Activated CD8-positive, alpha-beta T cell treated with anti-CD3 and anti-CD28 coated beads, Interleukin-2, amount 10 ng/mL, durations not matched to agents 7 days and 5 days (primary cell): ENCODE measurements at regions not wholly inside any gene's neighbourhood (a gene's known extent, or its start where the extent isn't known, plus 50 kb on each side); places are given as distances from the start of the nearest gene placed in this dataset.

Experiments used
- ATAC-seq: fragments of 150-1000 bp; cut with Tn5 transposase; one replicate; pipeline ENCODE4 v1.10.0; 2021; ENCODE audit warnings: moderate library complexity
- CTCF ChIA-PET: fragments of 350-600 bp; sonication (Branson Sonifier 250); formaldehyde crosslinking; loops from one replicate; lab custom pipeline; 2021; ENCODE audit warnings: antibody characterized with exemption; lab: Charles Lee
- POLR2A ChIA-PET: fragments of 350-600 bp; sonication (Branson Sonifier 250); formaldehyde crosslinking; loops from one replicate; lab custom pipeline; 2021; ENCODE audit warnings: antibody characterized with exemption; lab: Charles Lee
- DNase-seq: peaks from one replicate; pipeline ENCODE4 v3.0.0-alpha.2; 2020
- H3K27ac Mint-ChIP-seq: one replicate; pipeline ENCODE4 v1.8.0; 2021; ENCODE audit warnings: mild to moderate bottlenecking, mixed read lengths
- H3K27me3 Mint-ChIP-seq: one replicate; pipeline ENCODE4 v1.8.0; 2021; ENCODE audit warnings: low read depth, mixed read lengths
- H3K36me3 Mint-ChIP-seq: one replicate; pipeline ENCODE4 v1.8.0; 2021; ENCODE audit warnings: low read depth, mixed read lengths
- H3K4me1 Mint-ChIP-seq: one replicate; pipeline ENCODE4 v1.8.0; 2021; ENCODE audit warnings: low read depth, mixed read lengths
- H3K4me3 Mint-ChIP-seq: one replicate; pipeline ENCODE4 v1.8.0; 2021; ENCODE audit warnings: mild to moderate bottlenecking, mixed read lengths
- H3K9me3 Mint-ChIP-seq: one replicate; pipeline ENCODE4 v1.8.0; 2022; ENCODE audit warnings: mixed read lengths; ENCODE audit not compliant: insufficient read depth

DNA sequence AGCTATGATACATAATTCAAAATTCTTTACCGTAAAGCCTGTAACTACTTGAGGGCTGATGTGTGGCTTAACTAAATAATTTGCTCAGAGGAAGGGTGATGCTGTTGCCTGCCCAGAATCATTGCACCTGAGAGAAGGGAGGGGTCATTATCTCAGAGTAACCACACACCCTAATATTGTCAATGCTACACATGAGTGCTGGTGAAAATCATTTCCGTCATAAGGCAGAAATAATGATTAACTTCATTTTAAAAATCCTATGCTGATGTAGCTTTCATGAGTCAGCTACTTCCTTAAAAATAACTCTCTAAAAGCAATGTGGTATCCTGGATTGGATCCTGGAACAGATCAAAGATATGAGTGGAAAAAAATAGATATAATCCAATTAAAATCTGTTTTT is 146.4 kb upstream of the FAM83B start:
- no peaks in the 10 kb centered on the region for H3K36me3 Mint-ChIP-seq
- POLR2A ChIA-PET, result no interaction called here
- CTCF ChIA-PET, result no interaction called here
- ATAC-seq (no peak), DNase-seq (no peak)
- H3K27me3 Mint-ChIP-seq, result no peaks in the 10 kb centered on the region
- no peak overlapping the region for H3K4me3 Mint-ChIP-seq
- no peaks in the 10 kb centered on the region for H3K4me1 Mint-ChIP-seq
- H3K9me3 Mint-ChIP-seq, result no peaks in the 10 kb centered on the region
- no peak overlapping the region for H3K27ac Mint-ChIP-seq

DNA sequence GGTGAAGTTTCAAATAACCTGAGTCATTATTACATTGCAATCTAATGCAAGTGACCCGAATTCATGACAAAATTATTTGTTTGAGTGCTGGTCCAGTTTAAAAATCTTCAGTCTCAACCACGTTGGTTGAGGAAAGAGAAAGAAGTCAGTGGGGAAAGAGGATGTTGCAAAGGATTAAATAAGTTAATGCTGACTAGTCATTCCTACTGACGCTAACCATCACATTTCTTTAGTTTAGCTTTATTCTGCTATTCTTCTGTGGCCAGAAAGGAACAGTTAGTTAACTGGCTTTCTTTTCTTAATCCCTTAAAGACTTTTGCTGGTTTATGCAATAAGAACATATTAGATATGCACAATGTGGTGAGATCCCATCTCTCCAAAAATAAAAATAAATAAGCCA is 143.8 kb upstream of the FAM83B start:
- H3K27me3 Mint-ChIP-seq, result no peaks in the 10 kb centered on the region
- ChIA-PET POLR2A (no interaction called here), CTCF (no interaction called here)
- H3K4me1 Mint-ChIP-seq, result no peaks in the 10 kb centered on the region
- H3K9me3 Mint-ChIP-seq, result no peaks in the 10 kb centered on the region
- H3K36me3 Mint-ChIP-seq, result no peaks in the 10 kb centered on the region
- no peak overlapping the region for H3K4me3 Mint-ChIP-seq
- no peak overlapping the region for H3K27ac Mint-ChIP-seq
- ATAC-seq (no peak), DNase-seq (no peak)

DNA sequence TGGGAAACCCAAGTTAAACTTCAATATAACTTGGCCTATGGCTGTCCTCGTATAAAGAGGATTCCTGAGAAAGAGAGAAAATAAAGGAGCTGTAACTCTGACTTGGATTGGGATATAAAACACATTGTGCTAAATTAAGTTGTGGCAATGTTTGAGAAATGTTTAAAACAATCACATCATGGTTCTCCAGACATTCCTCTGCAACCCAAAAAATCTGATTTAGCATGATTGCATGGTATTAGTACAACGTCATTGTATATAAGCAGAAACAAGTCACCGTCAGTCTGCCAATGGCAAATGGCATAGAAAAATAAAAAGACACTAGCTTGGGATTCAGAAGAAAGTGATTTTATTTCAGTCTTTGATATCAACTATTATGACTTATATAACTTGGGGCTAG is 140.2 kb upstream of the FAM83B start:
- no peaks in the 10 kb centered on the region for H3K9me3 Mint-ChIP-seq
- ATAC-seq (no peak), DNase-seq (no peak)
- no peaks in the 10 kb centered on the region for H3K4me1 Mint-ChIP-seq
- no peaks in the 10 kb centered on the region for H3K36me3 Mint-ChIP-seq
- no peaks in the 10 kb centered on the region for H3K27me3 Mint-ChIP-seq
- no peak overlapping the region for H3K4me3 Mint-ChIP-seq
- POLR2A ChIA-PET, result no interaction called here
- H3K27ac Mint-ChIP-seq, result no peak overlapping the region
- CTCF ChIA-PET, result interaction anchor here (2.7 kb wide), 1 partner anchor 12 kb away, joined by 7 read pairs; no protein-coding TSS in a partner anchor

- ATAC-seq (no peak), DNase-seq (no peak)
- no peak overlapping the region for H3K27ac Mint-ChIP-seq
- POLR2A ChIA-PET, result no interaction called here
- no peaks in the 10 kb centered on the region for H3K27me3 Mint-ChIP-seq
- no peaks in the 10 kb centered on the region for H3K9me3 Mint-ChIP-seq
- no peak overlapping the region for H3K4me3 Mint-ChIP-seq
- no peaks in the 10 kb centered on the region for H3K4me1 Mint-ChIP-seq
- H3K36me3 Mint-ChIP-seq, result no peaks in the 10 kb centered on the region
- CTCF ChIA-PET, result interaction anchor here (2.7 to 2.9 kb wide), 2 partner anchors 11 kb away, joined by 7 to 9 read pairs; no protein-coding TSS in a partner anchor
Observed at GRCh38 chr6:54706844-54707605, 139.5 kb upstream of the FAM83B start.

GRCh38 chr6:54710456-54710855 is 136.1 kb upstream of the FAM83B start:
- no peak for ATAC-seq
- CTCF ChIA-PET, result no interaction called here
- POLR2A ChIA-PET, result no interaction called here
- H3K4me3 Mint-ChIP-seq, result no peak overlapping the region
- H3K36me3 Mint-ChIP-seq, result no peaks in the 10 kb centered on the region
- H3K4me1 Mint-ChIP-seq, result no peaks in the 10 kb centered on the region
- H3K27me3 Mint-ChIP-seq, result no peaks in the 10 kb centered on the region
- no peaks in the 10 kb centered on the region for H3K9me3 Mint-ChIP-seq
- DNase-seq, result no peak
- H3K27ac Mint-ChIP-seq, result no peak overlapping the region

GRCh38 chr6:54716010-54716409 is 130.6 kb upstream of the FAM83B start:
- no peaks in the 10 kb centered on the region for H3K9me3 Mint-ChIP-seq
- no peaks in the 10 kb centered on the region for H3K27me3 Mint-ChIP-seq
- H3K27ac Mint-ChIP-seq, result no peak overlapping the region
- CTCF ChIA-PET, result no interaction called here
- DNase-seq, result no peak
- no peak overlapping the region for H3K4me3 Mint-ChIP-seq
- H3K4me1 Mint-ChIP-seq, result no peaks in the 10 kb centered on the region
- POLR2A ChIA-PET, result no interaction called here
- no peak for ATAC-seq
- no peaks in the 10 kb centered on the region for H3K36me3 Mint-ChIP-seq

DNA sequence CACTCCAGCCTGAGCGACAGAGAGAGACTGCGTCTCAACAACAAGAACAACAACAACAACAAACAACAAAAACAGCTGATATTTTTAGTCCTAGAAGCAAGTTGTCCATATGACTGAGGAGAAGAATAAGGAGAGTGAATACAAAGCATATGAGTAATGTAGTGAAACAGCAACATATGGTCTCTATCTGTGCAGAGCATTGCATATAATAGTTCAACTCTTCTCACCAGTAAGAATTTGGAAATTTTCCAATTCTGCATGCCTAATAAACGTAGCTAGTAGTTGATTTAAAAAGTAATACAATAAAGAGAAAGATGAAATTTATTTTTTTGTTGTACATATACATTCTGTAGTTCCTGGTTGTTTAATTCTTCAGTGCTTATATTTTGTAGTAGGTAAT is 129.7 kb upstream of the FAM83B start:
- Mint-ChIP-seq H3K36me3 (no peaks in the 10 kb centered on the region), H3K27ac (no peak overlapping the region), H3K4me1 (no peaks in the 10 kb centered on the region), H3K4me3 (no peak overlapping the region), H3K9me3 (no peaks in the 10 kb centered on the region), H3K27me3 (no peaks in the 10 kb centered on the region)
- ChIA-PET POLR2A (no interaction called here), CTCF (interaction anchor here (1.3 kb wide), 1 partner anchor 133 kb away, joined by 3 read pairs; no protein-coding TSS in a partner anchor)
- DNase-seq (no peak), ATAC-seq (no peak)

- H3K27me3 Mint-ChIP-seq, result no peaks in the 10 kb centered on the region
- ATAC-seq (peak; percentile 53), DNase-seq (peak; percentile 68)
- H3K4me3 Mint-ChIP-seq, result no peak overlapping the region
- no peaks in the 10 kb centered on the region for H3K9me3 Mint-ChIP-seq
- no peaks in the 10 kb centered on the region for H3K4me1 Mint-ChIP-seq
- no peaks in the 10 kb centered on the region for H3K36me3 Mint-ChIP-seq
- POLR2A ChIA-PET, result no interaction called here
- CTCF ChIA-PET, result interaction anchor here (0.8 to 2.2 kb wide), 9 partner anchors 9 to 351 kb away, joined by 3 to 9 read pairs (median 3); no protein-coding TSS in a partner anchor
- no peak overlapping the region for H3K27ac Mint-ChIP-seq
Observed at GRCh38 chr6:54717849-54718455, 128.6 kb upstream of the FAM83B start.

- no peak for DNase-seq
- ATAC-seq, result no peak
- Mint-ChIP-seq H3K4me1 (no peaks in the 10 kb centered on the region), H3K36me3 (no peaks in the 10 kb centered on the region), H3K27me3 (no peaks in the 10 kb centered on the region), H3K4me3 (no peak overlapping the region), H3K27ac (no peak overlapping the region), H3K9me3 (no peaks in the 10 kb centered on the region)
- CTCF ChIA-PET, result interaction anchor here (0.8 to 2.2 kb wide), 6 partner anchors 10 to 139 kb away, joined by 3 to 9 read pairs (median 3); no protein-coding TSS in a partner anchor
- POLR2A ChIA-PET, result no interaction called here
Observed at GRCh38 chr6:54718541-54719023, 128.0 kb upstream of the FAM83B start.

GRCh38 chr6:54719131-54719530 is 127.4 kb upstream of the FAM83B start:
- Mint-ChIP-seq H3K27me3 (no peaks in the 10 kb centered on the region), H3K27ac (no peak overlapping the region), H3K36me3 (no peaks in the 10 kb centered on the region), H3K4me1 (no peaks in the 10 kb centered on the region), H3K9me3 (no peaks in the 10 kb centered on the region), H3K4me3 (no peak overlapping the region)
- ChIA-PET CTCF (interaction anchor here (1.1 to 2.2 kb wide), 3 partner anchors 13 to 350 kb away, joined by 3 to 7 read pairs (median 3); no protein-coding TSS in a partner anchor), POLR2A (no interaction called here)
- DNase-seq (no peak), ATAC-seq (no peak)

GRCh38 chr6:54719633-54720032 is 126.9 kb upstream of the FAM83B start:
- ATAC-seq, result no peak
- CTCF ChIA-PET, result interaction anchor here (1.1 to 2.2 kb wide), 2 partner anchors 14 to 350 kb away, joined by 3 to 7 read pairs; no protein-coding TSS in a partner anchor
- no peak for DNase-seq
- Mint-ChIP-seq H3K36me3 (no peaks in the 10 kb centered on the region), H3K9me3 (no peaks in the 10 kb centered on the region), H3K4me3 (no peak overlapping the region), H3K4me1 (no peaks in the 10 kb centered on the region), H3K27ac (no peak overlapping the region), H3K27me3 (no peaks in the 10 kb centered on the region)
- POLR2A ChIA-PET, result no interaction called here

DNA sequence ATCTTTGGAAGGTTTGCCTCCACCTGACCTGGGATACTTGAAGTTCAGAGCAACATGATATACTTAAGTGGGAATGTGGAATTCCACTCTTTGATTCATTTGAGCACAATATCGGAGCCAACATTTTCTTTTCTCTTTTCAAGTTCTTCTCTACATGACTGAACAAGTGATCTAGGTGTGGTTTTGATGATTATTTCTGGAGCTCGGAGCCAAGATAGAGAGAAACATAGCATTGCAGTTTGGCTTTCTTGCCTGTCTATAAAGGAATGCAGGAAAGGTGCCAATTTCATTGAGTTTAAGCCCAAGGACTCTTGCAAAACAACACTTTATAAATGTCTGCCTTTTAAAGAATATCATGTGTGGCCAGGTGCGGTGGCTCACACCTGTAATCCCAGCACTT is 124.2 kb upstream of the FAM83B start:
- CTCF ChIA-PET, result no interaction called here
- Mint-ChIP-seq H3K4me3 (no peak overlapping the region), H3K27ac (no peak overlapping the region), H3K27me3 (no peaks in the 10 kb centered on the region), H3K4me1 (no peaks in the 10 kb centered on the region), H3K36me3 (no peaks in the 10 kb centered on the region), H3K9me3 (no peaks in the 10 kb centered on the region)
- DNase-seq, result no peak
- POLR2A ChIA-PET, result no interaction called here
- no peak for ATAC-seq
